Hepatocyte (in vitro differentiated cells): ENCODE measurements at regions not wholly inside any gene's neighbourhood (a gene's known extent, or its start where the extent isn't known, plus 50 kb on each side); places are given as distances from the start of the nearest gene placed in this dataset.

Experiments
- CTCF ChIP-seq: fragments of 200-600 bp; sonication (generic); IDR thresholded peaks from 2 replicates; pipeline ENCODE4 v1.5.1; 2016; ENCODE audit warnings: antibody characterized with exemption, mild to moderate bottlenecking; ENCODE audit not compliant: poor library complexity
- EZH2 ChIP-seq: fragments of 200-600 bp; sonication (generic); IDR thresholded peaks from 2 replicates; pipeline ENCODE4 v1.6.1; 2016; ENCODE audit warnings: antibody characterized with exemption, mild to moderate bottlenecking, borderline replicate concordance
- EZH2phosphoT487 ChIP-seq: fragments of 200-600 bp; sonication (generic); IDR thresholded peaks from one replicate; pipeline ENCODE4 v1.6.1; 2018; ENCODE audit warnings: antibody characterized with exemption, mild to moderate bottlenecking, low read depth, moderate library complexity; ENCODE audit not compliant: unreplicated experiment, severe bottlenecking

- TF ChIP-seq CTCF (no peak), EZH2 (no peak), EZH2phosphoT487 (no peak)
Observed at GRCh38 chr6:113110211-113110610, 746.9 kb upstream of the MARCKS start.
